ENCODE measurements at regions not wholly inside any gene's neighbourhood (a gene's known extent, or its start where the extent isn't known, plus 50 kb on each side); places are given as distances from the start of the nearest gene placed in this dataset.
"Not testable (repeated sequence)": the region's sequence is repeated elsewhere in the genome, so short reads cannot be mapped to it uniquely, and the experiment has no call there.

DNA sequence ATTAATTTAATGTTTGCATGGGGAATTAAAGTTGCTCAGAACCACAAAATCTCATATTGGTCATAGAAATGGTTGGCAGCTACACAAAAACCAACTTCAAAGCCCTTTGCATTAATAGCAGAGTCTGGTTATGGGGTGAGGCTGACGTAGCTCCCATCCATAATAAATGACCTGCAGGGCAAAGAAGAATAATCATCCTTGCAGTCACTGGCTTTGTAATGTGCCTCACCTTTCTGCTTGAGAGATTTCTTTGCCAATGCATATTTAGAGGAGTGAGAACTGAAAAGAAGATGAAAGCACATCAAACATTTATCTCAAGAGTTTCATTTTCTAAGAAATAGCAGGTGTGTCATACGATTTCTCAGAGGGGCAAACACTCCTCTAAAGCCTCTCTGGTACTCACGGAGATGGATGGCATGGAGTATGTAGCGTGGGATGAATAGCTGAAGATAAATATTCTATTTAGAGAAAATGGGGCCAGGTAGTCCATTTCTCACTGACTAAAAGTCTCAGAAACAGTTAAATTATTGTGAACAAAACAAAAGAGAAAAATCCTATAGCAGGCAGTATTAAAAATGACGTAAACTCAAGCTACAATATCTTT, 1491.9 kb downstream of the FAM181B start:
- DNase-seq: no peak

DNA sequence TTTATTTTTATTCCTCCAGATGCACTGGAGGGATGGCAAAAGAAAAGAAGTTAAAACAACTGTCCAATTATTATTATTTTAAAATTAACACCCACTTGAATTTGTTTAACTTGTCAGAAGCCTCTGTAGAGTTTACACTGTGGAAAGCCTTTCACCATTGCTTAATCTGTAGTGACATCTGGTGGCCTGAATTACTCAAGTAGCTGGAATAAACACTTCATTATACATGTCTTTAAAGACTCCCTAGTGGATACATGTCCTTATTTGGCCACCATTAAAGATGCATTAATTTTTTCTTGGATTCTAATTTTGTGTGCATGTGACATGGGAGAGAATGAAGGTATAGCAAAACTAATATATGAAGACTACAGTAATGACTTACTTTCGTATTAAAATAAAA, 1496.5 kb downstream of the FAM181B start:
- no peak for DNase-seq

DNA sequence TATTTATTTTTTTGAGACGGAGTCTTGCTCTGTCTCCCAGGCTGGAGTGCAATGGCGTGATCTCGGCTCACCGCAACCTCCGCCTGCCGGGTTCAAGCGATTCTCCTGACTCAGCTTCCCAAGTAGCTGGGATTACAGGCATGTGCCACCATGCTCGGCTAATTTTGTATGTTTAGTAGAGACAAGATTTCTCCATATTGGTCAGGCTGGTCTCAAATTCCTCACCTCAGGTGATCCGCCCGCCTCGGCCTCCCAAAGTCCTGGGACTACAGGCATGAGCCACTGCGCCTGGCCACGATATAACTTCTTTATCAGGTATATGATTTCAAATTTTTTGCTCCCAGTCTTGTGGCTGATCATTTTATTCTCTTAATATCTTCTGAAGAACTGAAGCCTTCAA, 1506.3 kb downstream of the FAM181B start:
- DNase-seq: not testable (repeated sequence)

DNA sequence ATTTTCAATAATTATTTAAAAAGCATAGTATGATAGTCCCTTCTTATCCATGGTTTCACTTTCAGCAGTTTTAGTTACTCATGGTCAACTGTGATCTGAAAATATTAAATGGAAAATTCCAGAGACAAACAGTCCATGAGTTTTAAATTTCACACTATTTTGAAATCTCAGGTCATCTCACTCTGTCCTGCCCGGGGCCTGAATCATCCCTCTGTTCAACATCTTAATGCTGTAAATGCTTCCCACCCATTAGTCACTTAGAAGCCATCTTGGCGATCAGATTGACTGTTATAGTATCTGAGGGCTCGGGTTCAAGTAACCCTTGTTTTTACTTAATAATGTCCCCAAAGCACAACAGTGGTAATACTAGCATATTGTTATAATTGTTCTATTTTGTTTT, 1509.3 kb downstream of the FAM181B start:
- DNase-seq: no peak

DNA sequence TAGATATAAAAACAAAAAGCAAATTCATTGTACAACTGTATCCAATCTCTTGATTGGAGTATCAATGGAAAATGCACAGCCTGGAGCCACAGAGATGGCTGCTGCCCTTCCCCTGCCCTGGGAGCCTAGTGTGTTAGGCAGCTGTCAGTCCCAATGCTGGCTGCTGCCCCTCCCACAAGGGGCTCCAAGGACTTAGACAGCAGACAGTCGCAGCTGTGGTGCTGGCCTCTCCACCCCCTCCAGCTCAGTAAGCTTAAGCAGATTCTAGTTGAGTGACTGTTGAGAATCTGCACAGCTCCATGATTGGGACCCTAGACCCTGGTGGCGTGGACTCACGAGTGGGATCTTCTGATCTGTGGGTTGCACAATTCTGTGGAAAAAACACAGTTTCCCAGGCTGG, 1511.2 kb downstream of the FAM181B start:
- no peak for DNase-seq

DNA sequence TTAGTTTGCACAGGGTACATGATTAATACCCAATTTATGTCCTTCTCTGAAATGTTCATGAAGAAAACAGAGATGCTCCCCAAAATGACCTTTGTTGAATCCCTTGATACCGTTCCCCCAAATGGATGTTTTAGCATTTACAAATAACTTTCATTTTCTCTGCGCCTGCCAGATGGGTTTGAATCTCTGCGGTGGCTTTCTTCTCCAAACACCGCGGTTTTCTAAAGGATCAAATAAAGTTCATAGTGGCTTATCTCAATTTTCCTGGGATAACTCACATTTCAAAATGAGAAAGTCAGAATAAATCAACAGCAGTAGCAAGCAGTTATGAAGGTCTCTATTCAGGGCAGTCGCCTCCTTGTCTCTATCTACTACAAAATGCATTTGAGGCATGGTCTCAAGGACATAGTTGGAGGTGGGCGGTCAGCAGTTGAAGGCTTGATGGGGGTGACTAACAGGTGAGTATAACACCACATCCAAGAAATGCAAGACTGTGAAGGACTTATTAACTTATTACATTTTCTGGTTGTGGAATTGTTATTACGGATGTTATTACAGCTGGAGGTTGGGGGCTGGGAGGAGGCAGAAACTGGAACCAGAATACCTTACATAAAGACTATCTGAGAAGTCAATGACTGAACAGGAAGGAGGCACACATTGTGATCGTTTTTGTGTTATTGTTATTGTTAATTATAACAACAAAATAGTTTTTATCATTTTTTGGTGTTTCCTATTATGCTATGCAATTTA, 1513.3 kb downstream of the FAM181B start:
- no peak for DNase-seq

DNA sequence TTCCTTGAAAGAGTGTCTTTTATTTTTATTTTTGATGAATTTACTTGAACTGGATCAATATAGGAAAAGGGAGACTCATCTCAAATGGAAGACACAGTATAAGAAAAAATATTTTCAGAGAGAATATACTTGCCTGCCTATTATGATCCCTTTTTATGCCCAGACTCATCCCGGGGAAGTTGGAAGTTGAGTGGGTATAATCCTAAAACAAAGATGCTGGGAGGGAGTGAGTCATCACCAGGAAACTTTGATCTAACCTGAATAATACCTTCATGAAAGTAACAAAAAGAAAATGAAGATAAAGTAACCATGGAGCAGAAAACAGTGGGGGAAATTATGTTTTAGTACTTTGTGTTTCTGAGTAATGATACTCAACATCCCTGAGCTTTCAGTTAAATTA, 1514.0 kb downstream of the FAM181B start:
- DNase-seq: no peak

DNA sequence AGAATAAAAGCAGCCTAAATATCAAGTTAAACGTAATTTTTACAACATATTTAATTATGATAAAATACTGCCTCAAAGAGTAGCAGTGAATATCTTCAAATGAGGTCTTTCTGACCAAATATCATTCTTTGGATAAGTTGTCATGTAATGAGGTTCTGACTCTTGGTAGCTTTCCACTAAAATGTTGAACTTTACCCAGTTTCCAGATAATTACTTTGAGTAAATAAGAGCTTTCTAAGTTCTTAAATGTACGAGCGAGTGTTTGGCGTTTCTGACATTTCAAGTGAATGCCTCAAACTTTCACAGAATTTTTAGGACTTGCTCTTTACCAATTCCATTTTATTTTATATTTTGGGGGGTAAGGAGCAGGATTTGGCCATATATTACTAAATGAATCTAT, 1515.2 kb downstream of the FAM181B start:
- no peak for DNase-seq

DNA sequence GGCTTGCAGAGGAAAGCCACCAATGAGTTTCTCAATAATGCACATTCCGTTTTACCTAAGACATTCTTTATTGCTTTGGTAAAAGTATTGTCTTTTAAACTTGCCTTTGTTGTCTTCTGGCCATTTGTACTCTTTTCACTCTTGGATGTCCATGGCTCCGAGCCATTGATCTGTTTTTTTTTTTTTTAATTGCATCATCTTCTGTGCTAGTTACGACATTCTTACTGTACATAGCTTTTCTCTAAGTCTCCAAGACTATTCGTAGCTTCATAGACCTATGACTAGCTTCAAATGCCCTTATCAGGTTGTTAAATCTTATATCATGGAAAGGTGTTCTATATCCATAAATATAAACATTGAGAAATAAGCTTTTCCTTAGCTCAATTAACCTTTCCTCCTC, 1522.6 kb downstream of the FAM181B start:
- DNase-seq: no peak

DNA sequence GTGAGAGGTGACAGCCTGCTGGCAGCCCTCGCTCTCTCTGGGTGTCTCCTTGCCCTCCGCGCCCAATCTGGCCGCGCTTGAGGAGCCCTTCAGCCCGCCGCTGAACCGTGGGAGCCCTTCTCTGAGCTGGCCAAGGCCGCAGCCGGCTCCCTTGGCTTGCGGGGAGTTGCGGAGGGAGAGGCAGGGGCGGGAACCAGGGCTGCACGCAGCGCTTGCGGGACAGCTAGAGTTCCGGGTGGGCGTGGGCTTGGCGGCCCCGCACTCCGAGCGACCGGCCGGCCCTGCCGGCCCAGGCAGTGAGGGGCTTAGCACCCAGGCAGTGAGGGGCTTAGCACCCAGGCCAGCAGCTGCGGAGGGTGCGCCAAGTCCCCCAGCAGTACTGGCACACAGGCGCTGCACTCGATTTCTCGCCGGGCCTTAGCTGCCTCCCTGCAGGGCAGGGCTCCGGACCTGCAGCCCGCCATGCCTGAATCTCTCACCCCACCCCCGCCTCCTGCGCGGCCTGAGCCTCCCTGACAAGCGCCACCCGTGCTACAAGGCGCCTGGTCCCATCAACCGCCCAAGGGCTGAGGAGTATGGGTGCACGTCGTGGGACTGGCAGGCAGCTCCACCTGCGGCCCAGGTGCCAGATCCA, 1526.1 kb downstream of the FAM181B start:
- no peak for DNase-seq

DNA sequence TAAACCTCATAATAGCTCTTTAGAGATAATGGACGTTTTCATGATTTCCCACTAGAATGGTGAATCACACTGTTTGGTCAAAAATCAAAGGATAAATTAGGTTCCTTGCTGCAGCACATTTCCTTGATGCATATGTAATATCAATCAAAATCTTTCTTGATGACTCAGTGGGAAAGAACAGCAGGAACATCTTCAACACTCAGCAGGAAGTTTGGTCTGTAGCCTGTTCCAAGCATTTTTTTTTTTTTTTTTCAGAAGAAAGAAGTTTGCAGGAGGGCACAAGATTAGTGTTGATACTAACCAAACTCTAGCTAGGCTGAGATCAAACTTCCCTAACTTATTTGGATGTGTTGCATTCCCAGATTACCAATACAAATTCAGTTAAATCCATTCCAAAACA, 1529.8 kb downstream of the FAM181B start:
- no peak for DNase-seq

DNA sequence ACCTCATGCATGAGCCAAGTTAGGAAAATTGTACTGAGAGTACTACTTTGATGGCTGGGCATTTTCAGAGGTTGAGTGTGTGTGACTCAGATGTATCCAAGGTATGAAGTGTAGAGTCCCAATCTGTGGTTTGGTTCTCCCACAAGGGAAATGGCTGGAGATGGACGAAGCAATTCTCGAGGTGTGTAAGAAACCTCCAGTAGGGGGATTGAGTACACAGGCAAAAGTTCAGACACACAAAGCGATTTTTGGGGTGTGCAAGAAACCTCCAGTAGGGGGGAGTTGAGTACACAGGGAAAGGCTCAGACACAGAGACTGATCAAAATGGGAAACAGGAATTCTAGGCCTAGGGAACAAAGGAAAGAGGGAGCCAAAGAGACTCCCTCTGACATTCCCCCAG, 1536.3 kb downstream of the FAM181B start:
- DNase-seq: no peak

DNA sequence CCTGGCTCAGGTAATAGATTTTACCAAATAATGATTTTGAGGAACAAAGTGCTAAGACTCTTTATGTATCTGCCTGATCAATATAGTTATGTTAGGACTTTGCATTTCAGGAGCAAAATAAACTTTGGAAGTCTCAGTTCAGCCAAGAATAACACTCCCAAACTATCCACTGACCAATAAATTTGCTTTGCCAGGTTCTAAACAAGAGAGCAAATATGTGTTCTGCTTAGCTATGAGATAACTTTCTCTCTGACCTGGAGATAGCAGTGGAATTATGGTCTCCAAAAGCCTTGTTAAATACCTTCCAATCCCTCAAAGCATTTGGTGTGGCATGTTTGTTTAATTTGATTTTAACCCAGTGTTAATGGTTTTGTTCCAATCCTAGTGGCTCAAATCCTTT, 1541.1 kb downstream of the FAM181B start:
- DNase-seq: no peak

DNA sequence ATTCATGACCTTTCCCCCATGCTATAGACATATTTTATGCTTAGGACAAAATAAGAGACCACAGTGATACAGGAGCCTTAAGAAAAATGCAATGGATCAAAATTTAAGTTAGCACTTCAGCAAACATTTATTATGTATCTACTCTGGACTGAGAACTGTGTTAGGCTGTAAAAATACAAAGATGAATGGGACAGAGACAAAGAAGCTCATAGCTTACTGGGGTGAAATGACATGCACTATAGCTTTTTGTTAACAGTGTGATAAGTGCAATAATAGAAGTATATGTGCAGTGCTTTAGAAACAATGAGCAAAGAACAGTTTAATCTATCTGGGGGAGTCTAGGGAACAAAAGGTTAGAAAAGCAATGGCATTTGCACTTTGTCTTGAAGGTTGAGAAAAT, 1543.1 kb downstream of the FAM181B start:
- DNase-seq: no peak

DNA sequence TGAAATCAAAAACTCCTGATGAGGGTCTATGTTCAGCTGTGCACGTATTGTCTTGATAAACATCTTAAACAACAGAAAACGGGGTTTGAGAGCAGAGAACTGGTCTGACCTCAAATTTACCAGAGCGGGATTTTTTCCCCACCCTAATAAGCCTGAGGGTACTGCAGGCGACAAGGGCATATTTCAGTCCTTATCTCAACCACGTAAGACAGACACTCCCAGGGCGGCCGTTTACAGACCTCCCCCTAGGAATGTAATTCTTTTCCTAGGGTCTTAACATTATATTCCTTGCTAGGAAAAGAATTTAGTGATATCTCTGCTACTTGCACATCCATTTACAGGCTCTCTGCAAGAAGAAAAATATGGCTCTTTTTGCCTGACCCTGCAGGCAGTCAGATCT, 1546.6 kb downstream of the FAM181B start:
- DNase-seq: not testable (repeated sequence)

DNA sequence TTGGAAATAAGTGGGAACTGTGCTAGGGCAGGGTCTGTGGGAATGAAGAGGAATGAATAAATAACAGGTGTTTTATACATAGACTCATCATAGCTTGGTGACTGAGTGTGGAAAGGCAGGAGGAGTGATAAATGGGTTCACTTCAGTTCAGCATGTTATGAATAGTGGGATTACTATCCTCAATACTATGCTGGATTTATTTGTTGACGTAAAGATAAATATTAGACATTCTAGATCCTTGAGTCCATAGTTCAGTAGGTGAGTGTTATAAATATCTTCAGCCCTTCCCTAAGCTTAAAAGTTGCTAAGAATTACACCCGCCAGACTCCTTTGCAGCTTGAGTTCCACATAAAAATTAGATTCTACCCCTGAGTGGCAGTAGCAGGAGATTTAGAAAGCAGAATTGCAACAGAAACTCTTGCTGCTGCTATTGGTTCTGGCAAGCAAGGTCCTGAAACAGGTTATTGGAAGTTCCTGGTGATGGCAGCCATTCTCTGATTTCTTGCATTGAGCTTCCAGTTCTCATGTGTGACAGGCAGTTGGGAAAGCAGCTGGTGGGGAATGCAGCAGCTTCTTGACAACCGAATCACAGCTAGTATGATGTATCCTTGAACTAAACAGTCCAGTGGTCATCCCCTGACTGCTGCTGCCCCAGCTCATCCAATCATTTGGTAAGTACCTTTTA, 1558.9 kb downstream of the FAM181B start:
- DNase-seq: no peak

DNA sequence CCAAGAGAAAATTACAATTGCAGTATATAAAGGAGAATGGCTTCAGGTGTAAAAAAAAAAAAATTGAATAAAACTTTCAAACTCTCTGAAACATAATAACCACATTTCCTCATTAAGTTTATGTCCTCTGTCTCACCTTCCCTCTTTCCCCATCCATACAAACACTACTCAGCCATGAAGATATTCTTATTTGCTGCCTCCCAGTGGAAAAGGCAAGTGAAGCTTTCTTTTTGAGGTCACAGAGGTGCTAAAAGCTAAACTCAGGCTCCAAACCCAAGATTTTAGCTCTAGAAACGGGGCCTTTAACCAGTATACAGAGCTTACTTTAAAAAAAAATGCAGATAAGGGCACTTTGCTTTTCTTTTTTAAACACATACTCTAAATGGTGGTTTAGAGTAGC, 1568.5 kb downstream of the FAM181B start:
- no peak for DNase-seq

DNA sequence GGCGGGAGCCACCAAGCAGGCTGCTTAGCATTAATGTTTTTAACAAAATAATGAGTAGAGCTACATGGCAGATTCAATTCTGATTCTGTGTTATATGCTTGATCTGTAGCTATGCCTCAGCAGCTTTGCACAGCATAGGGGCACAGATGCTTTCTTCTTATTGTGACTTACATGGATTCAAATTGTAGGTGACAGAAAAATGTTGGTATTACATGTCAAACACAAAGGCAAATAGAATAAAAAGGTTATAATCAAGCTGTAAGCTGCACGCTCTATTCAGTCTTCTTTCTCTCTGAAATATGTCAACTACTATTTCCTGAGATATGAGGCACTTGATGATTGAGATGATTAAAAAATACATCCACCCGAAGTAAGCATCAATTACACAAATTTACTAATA, 1573.8 kb downstream of the FAM181B start:
- no peak for DNase-seq

DNA sequence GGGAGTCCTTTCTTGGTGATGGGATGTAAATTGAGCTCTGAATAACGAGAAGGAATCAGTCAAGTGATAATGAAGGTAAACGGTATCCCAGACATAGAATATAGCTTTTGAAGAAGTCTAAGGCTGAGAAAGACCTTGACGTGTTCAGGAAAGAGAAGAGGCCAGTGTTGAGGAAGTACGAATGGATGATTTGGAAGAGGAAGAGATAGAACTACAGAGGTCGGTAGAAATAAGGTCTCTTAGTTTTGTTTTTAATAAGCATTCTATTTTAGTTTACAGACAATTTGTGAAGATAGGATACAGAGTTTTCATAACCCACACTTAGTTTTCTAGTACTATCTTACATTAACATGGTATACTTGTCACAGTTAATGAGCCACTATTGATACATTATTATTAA, 1598.1 kb downstream of the FAM181B start:
- DNase-seq: no peak

DNA sequence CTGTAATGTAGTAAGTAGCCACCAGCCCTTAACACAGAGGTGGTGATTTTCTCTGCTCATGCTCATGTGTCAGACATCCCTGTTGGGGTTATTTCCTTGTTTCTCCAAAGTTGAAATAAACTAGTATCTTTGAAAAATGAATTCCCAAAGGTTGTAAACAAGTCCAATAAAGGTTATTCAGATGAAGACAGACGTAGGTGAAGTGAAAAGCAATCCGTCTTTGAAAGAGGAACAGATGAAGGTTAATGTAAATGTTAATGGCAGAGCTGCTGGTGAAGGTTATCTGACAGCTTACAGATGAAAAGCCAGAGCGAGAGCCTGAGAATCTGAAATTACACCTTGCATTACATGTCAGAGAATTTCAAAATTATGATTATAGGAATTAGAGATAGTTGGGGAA, 1604.0 kb downstream of the FAM181B start:
- DNase-seq: no peak

DNA sequence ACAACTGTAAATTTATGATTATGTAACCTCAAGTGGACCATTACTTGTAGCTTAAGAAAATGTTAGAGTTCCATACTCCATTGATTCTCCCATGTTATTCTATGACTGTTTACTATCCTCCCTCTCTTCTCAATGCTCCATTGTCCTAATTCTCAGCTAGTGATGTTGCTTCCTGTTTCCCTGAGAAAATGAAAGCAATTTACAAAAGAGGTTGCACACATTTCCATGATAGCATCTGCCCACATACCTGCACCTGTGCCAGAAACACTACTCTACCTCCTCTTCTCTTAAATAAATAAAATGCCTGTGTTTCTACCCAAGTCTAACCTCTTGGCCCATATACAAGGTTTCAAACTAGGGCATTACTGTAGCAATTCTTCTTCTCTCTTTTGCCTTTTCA, 1620.9 kb downstream of the FAM181B start:
- DNase-seq: no peak

DNA sequence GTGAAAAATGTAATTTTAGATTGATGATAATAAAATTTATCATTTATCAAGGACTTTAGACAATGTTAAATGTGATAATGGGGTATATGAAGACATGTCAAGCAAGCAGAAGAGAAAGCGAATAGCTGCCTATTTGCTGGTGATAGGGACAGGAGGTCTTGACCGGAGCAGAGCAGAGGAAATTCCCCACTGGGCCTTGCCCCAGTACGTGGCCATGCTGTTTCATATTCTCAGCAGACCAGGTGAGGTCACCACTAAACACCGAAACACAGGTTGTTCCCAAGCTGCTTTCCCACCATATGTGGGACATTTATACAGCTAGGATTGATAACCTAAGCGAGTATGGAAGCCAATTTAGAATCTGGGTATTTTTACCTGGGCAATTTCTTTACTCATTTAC, 1629.6 kb downstream of the FAM181B start:
- DNase-seq: no peak

DNA sequence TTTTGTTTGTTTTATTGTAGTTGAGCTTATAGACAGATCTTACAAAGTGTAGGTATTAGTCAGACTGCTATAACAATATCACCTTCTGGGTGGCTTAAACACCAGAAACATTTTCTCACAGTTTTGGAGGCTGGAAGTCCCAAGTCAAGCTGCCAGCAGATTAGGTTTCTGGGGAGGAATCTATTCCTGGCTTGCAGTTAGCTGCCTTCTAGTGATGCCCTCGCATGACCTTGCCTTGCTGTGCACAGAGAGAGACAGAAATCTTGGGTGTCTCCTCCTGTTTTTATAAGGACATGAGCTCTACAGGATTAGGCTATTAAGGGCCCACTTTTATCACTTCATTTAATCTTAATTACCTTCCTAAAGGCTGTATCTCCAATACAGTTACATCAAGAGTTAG, 1635.2 kb downstream of the FAM181B start:
- DNase-seq: no peak

DNA sequence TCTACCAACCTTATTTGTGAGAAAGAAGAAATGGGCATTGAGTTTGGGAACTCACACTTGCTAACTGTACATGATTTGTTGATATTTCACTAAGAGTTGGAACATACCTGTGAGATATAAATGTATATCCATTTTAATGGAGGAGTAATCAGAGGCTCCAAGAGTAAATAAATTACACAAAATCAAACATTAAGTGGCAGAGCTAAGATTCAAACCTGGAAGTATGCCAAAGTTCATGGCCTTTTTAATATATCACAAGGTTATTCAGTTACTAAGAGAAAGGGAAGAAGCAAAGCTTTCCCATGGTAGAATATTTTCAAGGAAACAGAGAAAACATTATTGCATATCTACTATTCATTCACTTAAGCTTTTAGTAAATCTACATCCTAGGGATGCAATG, 1641.1 kb downstream of the FAM181B start:
- no peak for DNase-seq
